Iris pigment epithelial cell (primary cell): ENCODE measurements at regions not wholly inside any gene's neighbourhood (a gene's known extent, or its start where the extent isn't known, plus 50 kb on each side); places are given as distances from the start of the nearest gene placed in this dataset.

Experiments
- DNase-seq: peaks from one replicate; pipeline ENCODE4 v3.0.0-alpha.2; 2011; ENCODE audit warnings: low read depth

DNA sequence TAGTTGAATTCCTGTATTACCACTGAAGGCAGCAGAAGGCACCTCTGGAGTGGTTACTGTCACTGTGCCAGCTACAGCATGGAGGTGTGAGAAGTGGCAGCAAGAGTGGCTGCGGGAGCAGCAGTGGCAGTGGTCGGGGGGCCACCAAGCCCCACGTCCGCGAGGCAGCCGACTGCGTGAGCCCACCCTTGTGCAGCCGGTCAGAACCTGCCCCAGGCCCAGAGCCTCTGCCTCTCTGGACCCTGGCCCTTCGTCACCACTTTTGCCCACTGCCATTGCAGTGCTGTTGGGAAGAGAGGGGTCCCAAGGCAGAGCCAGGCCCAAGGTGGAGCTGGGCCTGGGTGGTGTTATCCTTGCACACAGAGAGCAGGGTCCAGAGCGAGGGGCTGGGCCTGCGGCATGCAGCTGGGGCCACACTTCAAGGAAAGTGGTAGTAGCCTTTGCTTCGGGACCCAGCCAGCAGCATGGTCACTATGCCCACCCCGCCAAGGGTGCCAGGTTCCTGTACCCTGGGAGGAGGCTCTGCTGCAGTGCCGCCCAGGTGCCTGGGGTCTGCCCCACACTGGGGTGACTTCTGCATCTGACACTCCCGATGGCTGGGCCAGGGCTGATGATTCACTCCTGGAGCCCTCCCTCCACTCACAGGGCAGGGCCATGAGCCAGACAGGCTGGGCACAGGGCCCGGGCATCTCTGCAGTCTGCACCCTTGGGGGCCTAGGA is 450.1 kb upstream of the LRATD1 start:
- no peak for DNase-seq

DNA sequence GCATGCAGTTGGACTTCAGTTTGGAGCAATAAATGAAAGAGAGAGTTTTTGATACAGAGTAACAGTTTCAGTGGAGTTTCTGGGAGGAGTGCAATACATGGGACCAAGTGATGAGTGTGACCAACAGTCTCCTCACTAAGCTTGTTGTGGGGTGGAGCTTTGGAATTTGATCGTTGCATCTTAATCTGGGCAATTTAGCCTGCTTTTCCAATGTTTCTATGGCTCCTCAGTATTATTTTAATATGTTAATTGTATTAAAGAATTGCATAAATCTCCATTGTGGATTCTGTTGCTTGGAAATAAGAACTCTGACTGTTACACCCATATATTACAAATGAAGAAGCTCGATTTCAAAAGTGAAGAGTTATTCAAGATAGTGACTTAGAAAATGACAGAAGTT is 446.6 kb upstream of the LRATD1 start:
- DNase-seq, result no peak

DNA sequence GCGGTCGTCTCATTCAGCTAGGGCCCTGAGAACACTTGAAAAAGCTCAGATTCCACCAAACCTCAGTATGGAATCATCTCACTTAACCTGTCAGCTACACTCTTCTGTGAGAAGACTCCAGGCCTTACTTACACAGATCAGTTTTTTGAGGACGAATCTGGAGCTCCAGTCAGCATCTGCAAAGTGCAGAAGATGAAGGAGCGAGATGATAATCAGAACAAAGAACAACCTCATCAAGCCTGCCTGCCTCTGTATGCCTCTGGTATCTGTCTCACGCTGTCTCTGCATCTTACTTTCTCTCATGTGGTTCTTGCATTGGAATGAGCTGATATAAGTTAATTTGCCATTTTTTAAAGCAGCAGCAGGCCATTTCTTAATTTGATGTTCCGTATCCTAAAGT is 444.1 kb upstream of the LRATD1 start:
- DNase-seq, result no peak

DNA sequence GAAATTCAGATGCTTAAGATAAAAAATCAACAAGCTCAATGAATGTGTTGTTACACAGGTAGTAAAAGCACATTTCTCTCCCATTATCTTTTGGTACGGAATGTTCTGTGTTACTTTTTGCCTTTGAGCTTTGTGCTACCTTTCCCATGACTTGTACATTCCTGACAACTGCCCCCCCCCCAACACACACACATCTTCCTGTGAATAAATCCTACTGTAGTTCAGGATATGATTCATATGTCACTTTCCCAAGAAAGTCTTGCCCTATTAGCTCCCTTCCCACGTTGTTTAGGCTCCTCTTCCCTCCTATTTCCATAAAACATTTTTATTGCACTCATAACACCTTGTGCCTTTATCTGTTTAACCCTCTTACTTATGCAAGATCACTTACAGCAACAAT is 442.6 kb upstream of the LRATD1 start:
- peak; percentile 83 for DNase-seq

DNA sequence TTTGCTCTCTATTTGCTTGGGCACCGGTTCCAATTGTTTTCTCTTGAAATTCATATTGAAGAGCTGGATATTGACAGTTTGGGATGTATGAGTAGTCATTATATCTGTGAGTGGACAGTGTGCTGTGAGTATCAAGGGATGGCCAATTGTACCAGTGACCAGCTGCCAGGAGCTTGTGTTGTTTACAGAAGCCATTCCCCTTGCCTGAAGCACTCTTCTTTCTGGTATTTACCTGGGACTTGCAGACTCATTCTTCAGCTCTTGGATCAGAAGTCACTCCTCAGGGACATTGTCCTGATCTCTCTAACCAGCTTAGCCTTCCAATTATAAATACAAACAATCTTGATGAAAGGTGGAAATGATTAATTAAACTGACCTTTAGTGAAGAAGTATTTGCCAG is 438.3 kb upstream of the LRATD1 start:
- DNase-seq, result no peak

DNA sequence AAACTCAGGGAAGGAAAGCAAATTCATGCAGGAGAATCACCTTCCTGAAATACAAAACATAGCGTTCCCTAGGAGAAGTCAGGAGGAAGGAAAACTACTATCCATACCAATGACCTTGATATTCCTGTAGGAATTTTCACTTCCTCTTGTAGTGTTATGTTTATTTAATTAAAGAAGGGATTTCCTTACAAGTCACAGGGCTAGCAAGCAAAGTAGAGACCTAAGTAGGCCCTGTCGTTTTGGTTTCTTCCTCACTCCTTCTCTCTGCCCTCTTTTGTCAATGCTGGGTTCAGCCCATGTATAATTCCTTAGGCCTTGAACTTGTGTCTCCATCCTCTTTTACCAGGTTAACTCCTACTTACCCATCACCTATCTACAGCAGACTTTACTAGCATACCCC is 435.2 kb upstream of the LRATD1 start:
- DNase-seq, result no peak

DNA sequence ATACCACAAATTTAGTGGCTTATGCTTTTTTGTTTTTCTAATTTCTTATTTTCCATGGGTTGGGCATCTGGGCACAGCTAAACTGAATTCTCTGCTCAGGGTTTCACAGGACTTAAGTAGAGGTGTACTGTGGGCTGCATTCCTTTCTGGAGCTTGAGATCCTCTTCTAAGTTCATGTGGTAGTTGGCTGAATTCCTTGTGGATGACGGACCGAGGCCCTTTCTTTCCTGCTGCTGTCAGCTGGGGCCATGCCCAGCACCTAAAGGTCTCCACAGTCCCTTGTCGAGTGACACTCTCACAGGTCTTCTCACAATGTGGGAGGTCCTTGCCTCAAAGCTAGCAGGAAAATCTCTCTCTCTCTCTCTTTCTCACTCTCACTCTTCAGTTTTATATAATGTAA is 433.5 kb upstream of the LRATD1 start:
- peak; percentile 39 for DNase-seq

DNA sequence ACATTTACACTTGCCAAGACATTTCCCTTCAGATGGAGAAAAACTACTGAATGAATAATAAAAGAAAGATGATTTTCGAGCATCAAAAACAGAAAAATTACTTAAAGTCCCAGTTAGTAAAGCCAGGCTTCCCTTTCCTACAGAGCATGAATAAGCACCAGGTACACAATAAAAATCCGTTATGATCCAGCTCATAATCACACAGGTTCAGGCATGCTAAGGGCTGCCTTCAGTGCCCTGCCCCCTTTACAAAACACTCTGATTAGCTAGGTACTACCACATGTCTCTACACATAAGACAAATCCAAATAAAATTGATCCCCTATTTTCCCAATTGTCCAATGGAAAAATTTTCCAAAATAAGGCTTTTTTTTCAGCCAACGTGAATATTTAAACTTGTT is 413.2 kb upstream of the LRATD1 start:
- DNase-seq, result no peak

DNA sequence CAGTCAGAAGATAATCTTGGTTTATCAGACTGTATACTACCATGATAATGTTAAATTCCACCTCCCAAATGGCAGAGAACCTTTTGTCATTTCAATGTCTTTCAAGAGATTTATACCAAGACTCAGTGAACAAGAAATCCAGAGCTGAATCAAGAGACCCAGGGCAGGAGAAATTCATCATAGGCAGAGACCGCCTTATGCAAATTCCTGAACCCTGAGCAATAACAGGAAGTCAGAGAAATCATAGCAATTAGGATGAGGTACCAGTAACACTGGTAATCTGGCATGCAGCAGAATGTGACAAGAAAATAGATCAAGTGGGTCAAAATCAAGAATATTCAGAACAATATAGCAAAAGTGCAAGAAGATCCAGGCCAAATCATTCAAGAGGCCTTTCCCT is 412.4 kb upstream of the LRATD1 start:
- peak; percentile 37 for DNase-seq

DNA sequence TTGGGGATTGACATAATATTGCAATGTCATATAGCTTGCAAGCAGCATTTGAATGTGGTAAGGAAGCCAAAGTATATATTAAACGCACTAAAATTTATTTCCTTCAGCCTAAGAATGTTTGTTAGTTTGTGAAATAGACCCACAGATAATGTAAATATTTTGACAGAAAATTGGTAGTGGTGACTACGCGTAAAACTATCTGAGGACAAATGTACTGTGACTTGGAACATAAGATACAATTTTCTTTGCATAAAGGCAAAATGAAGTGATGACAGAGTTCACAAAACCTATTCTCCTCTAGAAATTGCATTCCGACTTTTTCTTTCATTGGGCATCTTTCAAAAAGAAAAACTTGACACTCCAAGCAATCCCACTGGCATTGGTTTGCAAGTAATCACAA is 411.1 kb upstream of the LRATD1 start:
- no peak for DNase-seq

DNA sequence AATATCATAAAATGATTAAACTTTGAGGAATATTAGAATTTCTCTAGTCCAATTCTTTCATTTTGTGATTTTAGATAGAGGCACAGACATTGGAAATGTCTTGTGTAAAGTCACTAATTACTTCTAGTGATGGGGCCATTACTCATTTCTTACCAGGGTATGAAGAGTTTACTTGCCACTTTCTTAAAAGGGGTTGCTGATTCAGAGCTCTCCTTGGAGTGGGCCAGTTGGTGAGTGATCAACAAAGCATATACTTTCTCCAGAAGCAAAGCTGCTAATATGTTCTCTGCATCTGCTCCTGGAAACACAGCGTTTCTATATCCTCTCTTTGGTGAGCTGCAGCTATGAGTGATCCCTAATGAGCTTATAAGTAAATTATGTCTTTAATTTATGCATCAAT is 408.9 kb upstream of the LRATD1 start:
- no peak for DNase-seq

DNA sequence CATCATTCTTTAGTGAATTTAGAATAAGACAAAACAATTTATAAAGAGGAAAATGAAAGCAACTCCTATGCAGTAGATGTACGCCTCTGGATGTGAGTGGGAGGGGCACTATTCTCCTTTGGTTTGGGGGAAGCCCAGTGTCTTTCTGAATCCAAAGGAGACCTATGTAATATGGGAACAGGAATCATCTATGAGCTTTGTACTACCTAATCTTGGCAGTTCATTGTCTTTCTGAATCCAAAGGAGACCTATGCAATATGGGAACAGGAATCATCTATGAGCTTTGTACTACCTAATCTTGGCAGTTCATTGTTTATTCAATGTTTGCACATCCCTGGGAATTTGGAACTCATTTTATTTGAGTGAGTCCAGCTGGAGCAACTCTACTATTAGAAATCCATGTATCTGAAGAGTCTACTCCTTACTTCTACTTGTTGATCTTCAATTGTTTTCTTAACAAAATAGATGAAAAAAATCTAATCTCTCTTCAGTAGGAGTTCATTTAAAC is 401.1 kb upstream of the LRATD1 start:
- no peak for DNase-seq

DNA sequence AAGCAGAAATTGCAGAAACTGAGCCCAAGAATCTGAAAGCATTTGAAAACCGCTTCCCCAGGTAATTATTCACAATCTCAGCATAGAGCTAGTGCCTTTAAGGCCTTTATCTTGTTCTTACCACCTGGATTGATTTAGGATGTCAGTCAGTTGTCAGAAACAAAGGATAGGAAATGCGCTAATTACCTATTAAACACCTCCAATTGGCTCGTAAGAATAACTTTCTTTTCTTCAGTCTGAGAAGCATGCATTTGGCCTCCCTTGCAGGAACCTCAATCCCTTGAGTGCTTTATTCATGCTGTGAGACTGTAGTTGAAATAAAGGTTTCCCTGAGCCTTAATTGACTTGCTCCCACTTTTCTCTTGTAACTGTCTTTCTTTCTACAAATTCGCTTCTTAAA is 400.3 kb upstream of the LRATD1 start:
- DNase-seq, result no peak

DNA sequence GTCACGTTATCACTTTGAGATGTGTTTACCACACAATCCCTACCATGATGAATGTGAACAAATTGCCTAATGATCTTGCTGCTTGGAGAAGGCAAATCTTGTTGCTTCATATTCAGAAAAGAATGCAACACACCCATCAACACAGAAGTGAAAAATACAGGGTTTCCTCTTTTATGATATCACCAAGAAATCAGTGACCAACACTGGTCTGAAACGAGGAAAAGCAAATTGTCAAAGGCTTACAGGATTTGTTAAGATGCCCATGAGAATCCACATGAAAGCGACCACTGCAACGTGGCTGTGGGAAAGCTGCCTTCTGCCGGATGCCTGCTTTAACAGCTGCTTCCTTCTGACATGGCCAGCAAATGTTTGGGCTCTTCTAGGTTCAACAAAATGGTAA is 397.6 kb upstream of the LRATD1 start:
- DNase-seq, result peak; percentile 21

DNA sequence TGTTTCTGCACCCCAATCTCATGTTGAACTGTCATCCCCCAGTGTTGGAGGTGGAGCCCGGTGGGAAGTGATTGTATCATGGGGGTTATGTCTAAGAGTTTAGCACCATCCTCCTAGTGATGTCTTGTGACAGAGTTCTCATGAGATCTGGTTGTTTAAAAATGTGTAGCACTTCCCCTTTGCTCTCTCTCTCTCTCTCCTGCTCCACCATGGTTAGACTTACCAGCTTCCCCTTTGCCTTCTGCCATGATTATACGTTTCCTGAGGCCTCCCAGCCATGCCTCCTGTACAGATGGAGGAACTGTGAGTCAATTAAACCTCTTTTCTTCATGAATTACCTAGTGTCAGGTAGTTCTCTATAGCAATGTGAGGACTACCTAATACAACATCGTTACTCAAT is 396.9 kb upstream of the LRATD1 start:
- no peak for DNase-seq

DNA sequence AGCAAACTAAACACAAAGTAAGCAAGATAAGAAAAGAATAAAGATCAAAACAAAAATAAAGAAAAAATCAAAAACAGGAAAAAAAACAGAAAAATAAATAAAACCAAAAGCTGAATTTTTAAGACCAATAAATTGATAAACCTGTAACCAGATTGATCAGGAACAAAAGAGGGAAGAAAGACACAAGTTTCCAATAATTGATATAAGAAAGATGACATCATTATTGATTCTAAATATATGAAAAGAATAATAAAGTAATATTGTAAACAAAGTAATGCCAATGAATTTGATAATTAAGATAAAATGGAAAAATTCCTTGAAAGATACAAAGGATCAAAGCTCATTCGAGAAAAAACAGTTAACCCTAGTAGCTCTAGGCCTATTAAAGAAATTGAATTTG is 394.6 kb upstream of the LRATD1 start:
- no peak for DNase-seq

DNA sequence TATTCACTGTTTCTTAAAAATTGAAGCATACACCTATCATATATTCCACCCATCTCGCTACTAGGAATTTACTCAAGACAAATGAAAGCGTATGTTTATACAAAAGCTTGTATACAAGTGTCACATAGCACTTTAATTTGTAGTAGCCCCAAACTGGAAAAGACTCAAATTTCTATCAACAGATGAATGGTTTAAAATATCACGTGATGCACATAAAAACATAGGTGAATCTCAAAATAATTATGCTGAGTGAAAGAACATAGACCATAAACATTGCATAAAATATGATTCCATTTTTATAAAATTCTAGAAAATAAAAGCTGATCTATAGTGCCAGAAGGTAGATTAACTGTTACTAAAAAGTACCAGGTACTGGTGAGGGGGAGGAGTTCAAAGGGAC is 392.9 kb upstream of the LRATD1 start:
- no peak for DNase-seq

DNA sequence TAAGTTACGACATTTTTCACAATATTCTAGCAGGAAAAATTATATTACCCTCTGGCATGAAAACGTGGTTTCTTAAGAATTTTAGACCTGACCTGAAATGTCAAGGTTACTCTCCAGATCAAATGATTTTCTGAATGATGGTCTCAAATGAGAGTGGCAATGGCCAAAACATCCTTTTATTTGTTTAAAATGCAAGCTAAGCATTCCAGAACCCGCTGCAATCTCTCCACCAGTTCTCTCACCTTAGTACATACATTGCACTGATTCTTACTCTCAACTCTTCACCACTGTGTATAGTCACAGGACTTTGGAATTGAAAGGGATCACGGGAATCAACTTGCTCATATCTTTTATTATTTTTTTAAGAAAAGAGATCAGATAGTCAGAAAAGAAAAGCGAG is 391.6 kb upstream of the LRATD1 start:
- no peak for DNase-seq

DNA sequence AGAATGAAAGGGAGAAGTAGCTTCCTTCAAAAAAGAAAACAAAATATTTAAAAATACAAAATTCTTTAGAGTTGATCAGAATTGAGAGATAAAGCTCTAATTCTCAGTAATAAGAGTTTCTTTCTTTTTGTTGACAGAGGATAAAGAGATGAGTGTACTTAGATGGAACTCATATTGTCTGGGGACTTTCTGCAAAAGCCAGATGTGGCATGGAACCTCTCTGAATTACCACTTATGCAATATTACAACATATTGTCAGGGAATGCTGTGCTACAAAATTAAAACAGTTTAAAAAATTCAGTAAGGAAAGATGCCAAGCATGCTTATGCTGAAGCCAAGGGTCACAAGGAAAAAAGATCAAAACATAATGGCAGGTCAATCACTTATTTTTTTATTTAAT is 386.6 kb upstream of the LRATD1 start:
- no peak for DNase-seq

DNA sequence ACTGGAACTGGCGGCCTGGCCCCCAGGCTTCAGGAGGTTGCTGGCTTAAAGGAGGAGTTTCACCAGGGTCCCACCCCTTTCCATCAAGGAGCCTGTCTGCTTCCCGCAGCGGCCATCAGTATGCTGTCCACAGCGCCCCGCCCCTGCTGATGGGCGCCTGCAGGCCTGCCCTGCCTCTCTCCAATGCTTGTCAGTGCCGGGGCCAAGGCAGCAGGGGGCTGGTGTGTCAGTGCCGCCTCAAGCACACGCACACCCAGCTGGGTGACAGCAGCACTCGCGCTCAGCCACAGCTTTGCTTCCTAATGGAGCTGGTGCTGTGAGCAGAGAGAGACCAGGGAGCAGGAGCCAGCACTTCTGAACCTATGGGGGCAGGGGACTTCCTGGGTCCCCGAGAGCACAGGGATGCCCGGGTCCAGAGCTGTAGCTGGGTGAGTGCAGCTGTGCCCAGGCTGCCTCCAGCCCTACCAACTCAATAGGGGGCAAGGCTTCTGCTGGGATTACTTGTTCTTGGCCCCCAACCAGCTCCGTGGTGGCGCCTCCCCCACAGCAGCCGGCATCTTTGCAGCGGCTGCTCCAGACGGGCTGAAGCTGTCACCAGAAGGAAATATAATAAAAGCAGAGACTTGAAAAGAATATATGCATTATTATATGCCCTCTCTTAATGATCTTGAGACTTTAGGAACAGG is 377.2 kb upstream of the LRATD1 start:
- no peak for DNase-seq

DNA sequence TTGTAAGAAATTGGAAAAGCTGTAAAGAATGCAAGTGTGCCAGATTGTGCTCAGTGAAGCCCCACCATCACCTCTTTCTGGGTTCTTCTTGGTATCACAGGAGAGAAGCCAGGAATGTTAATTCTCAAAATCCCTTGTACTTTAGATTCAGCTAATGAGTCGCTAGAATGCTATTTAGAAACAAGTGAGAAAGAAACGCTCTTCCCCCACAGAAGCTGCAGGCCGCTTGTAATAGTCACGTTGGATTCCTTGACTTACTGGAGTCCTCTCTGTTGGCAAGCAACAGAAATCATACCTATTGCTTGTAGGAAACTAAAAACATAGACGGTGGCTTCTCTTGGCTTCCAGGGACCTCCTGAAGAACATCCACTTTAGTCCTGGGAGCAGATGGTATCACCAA is 375.6 kb upstream of the LRATD1 start:
- peak; percentile 69 for DNase-seq

DNA sequence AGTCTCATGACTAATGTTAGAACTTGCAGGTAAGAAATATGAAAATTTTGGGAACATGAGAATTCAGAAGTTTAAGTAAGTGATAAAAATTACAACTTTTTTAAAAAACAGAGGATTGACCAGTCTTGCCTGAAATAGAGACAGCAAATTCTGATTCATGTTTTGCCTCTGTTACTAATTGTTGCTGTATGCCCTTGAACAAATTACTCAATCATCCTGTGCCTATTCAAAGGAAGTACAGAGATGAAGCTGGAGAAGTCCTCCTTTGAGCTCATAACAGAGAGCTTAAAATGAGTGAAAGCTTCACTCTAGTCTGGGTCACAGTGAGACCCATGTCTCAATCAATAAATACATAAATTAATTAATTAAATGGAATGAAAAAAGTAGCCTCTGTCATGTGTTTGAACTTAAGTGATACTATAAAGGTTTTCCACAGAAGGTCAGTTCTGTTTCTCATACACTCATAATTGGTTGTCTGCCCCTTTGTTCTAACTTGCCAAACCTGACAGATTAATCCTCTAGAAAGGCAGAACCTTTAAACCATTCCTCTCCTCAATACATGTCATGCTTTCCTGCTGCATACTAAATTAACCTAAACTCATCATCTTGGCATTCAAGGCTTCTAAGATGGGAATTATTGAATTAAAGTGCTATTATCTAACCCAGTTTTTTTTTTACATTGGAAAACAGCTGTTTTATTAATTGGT is 374.6 kb upstream of the LRATD1 start:
- DNase-seq, result peak; percentile 53

DNA sequence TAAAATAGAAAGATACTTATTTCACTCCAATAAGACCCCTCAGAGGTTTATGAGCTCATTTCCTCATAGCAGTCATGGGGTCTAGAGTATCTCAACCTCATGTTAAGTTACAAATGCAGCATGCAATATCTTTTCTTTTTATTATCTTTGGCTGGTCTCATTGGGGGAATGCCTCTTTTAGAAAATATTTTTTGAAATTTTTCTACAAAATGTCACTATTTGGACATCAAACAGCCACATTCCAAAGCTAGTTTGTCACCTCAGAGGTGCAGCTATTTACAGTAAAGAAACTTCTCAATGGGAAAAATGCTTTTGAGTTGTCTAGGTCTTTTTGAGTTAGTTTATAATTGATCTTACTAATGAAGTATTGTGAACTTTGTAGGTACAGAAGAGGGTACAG is 370.7 kb upstream of the LRATD1 start:
- no peak for DNase-seq
